Adipose tissue (tissue), 3 donors: ENCODE measurements at regions not wholly inside any gene's neighbourhood (a gene's known extent, or its start where the extent isn't known, plus 50 kb on each side); places are given as distances from the start of the nearest gene placed in this dataset.
"Not testable (repeated sequence)": the region's sequence is repeated elsewhere in the genome, so short reads cannot be mapped to it uniquely, and the experiment has no call there.

Source experiments
- H3K27ac ChIP-seq: one replicate; pipeline ENCODE4 v1.5.1; 2013; ENCODE audit warnings: low read depth, low read length
- WGBS, 3 donors: extraction: QIAGEN DNeasy Blood & Tissue Kit; methylation state at CpG; one replicate each; pipeline ENCODE4 v1.1.7; 2013; 5-methylcytosine and 5-hydroxymethylcytosine counted together
- donor health status: healthy with polysubstance abuse.
- donor health status: Bipolar disorder and iron deficiency.
- donor health status: healthy.

DNA sequence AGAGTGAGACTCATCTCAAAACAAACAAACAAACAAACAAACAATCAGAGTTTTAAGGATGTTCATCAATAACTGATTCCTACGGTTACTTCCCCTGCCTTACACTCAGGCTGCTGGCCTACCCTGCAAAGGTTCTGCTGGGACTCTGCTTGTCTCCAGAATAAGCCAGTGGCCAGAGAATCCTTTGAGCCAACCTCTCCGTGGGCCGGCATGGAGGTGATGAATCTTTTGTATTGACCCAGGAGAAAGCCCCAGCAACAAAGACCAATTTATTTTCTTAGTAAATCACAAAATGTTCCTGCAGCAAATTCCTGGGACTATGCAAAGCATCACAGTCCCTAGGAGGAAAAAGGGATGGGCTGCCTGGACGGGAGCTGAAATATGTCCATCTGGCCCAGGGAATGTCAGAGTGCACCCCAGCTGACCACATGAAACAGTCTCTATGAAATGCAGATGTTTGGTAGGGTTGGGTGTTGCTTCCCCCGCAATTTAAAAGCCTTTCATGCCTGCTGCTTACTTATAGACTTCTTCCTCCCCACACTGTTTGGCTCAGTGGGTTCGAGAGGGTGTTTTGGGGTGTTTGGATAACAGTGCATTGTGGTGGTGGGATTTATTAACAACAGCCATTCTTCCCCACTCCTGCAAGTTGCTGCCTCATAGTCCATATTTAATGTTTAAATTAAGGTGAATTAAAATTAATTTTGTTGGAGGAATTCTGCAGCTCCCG lies 185.9 kb upstream of the IRF2BP2 start:
- 72 to 79% (median 75%) methylated on average over 5 to 7 of the region's 7 CpGs for WGBS, 3 donors
- not testable (repeated sequence) for H3K27ac ChIP-seq

GRCh38 chr1:234795007-234795406 lies 185.0 kb upstream of the IRF2BP2 start:
- 83 to 100% (median 100%) methylated on average over 1 of the region's 3 CpGs for WGBS, 3 donors
- not testable (repeated sequence) for H3K27ac ChIP-seq

DNA sequence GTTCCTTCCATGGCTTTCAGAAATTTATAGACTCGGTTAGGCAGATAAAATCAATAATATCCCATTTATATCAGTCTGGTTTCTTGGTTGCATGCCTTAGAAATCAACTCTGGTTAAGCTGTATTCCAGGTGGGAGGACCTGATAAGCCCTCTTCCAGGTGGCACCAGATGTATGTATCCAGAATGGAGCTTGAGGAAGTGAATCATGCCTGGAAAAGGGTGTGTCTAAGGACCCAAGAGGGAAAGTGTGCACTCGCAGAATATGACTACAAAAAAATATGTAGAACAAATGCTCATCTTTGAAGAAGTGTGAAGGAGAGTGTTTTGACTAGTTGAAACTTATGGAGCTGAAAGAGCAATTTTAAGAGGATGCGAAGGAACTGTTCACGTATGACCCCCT lies 184.5 kb upstream of the IRF2BP2 start:
- WGBS, 3 donors = 78 to 88% (median 84%) methylated on average over 3 to 4 of the region's 4 CpGs
- H3K27ac ChIP-seq = not testable (repeated sequence)

DNA sequence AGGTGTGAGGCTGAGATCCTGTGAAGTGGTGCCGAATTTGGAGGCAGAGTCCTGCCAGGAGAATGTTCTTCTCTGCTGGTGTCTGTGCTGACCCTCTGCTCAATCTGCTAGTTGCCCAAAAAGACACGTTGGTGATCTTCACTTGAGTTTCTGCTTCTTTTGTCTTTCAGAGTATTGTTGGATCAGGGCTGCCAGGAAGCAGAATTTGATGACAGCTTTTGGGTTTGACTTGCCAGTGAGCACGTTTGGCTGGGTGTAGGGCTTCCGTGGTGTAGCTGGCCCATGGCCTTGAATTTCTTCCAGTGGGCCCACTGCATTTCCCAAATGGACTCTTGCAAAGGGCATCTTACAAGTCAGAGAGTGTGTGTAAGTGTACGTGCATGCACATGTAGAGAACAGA lies 183.9 kb upstream of the IRF2BP2 start:
- WGBS, 3 donors = 70 to 78% (median 75%) methylated on average over 3 of the region's 5 CpGs
- not testable (repeated sequence) for H3K27ac ChIP-seq

- H3K27ac ChIP-seq = not testable (repeated sequence)
- 85 to 98% (median 95%) methylated on average over 2 to 3 of the region's 4 CpGs for WGBS, 3 donors
Measured at GRCh38 chr1:234792221-234792864, 182.4 kb upstream of the IRF2BP2 start.

- H3K27ac ChIP-seq = not testable (repeated sequence)
- no CpG with 5 or more reads among the region's 3 CpGs for WGBS, 3 donors
Measured at GRCh38 chr1:234791615-234792014, 181.6 kb upstream of the IRF2BP2 start.

GRCh38 chr1:234790333-234790732 lies 180.4 kb upstream of the IRF2BP2 start:
- not testable (repeated sequence) for H3K27ac ChIP-seq
- no CpG with 5 or more reads among the region's 1 CpG for WGBS, 3 donors

DNA sequence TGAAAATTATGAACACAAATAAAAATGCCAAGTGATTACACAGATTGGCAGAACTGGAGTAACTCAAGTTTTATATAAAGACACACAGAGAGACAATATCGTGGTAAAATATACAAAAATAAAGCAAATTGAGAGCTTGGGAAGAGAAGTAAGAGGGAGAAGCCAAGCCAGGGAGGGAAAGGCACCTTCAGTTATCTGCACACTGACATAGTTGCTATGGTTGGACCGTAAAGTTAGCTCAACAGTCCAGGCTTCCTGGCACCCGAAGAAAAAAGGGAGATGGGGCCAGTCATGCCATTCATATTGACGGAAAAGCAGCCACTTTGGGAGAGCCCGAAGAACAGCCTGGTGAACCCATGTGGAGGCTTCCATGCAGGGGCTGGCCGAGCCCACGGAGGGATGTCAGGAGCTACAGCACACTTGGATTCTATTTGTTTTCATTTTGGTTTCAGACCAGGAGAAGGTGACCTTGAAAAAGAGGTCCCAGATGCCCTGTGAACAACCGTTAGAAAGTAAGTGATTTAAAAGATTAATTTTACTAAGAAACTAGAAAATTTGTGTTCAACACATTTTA lies 177.1 kb upstream of the IRF2BP2 start:
- WGBS, 3 donors = 82 to 90% (median 84%) methylated on average over 6 to 8 of the region's 8 CpGs

DNA sequence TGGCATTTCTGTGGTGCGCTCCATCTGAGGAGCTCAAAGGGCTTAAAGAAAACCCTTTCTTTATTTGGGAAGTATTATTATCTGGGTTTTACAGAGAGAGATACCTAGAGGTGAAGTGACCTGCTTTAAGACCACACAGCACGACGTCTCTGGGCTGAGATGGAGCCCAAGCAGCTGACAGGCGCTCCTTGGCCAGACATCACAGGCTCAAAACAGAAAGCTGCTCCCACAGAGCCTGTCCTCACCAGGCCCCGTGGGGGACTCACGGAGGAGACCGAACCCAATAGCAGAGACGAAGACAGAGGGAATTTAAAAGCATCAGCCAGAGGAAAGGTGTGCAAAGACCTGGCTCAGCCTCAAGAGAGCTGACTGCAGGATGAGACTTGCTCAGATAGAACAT lies 175.9 kb upstream of the IRF2BP2 start:
- H3K27ac ChIP-seq = not testable (repeated sequence)
- 88 to 97% (median 94%) methylated on average over 3 to 8 of the region's 8 CpGs for WGBS, 3 donors

More for the DNA sequence above, 177.1 kb upstream of the IRF2BP2 start:
- H3K27ac ChIP-seq = not testable (repeated sequence)

DNA sequence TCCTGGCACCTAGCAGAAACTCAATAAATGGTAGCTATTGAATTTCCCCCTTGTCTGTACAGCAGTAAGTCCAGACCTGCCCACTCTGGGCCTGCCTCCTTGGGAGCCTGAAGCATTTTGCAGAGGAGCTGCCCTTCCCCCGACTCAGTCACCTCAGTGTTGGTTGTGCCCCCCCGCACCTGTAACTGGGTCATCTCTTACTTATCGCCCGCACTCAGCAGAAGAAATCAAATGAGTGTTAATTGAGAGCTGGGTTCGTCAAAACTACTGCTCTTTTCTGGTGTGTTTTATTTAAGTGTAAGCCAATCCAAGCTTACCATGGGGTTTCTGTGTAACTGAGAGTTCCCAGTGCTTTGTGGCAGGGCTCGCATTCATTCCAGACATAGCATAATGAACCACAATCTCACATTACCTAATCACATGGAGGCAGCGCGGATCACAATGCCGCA lies 175.5 kb upstream of the IRF2BP2 start:
- 91 to 95% (median 94%) methylated on average over 9 of the region's 9 CpGs for WGBS, 3 donors
- not testable (repeated sequence) for H3K27ac ChIP-seq

- not testable (repeated sequence) for H3K27ac ChIP-seq
- 90 to 98% (median 95%) methylated on average over 2 of the region's 2 CpGs for WGBS, 3 donors
Measured at GRCh38 chr1:234784108-234784507, 174.1 kb upstream of the IRF2BP2 start.

DNA sequence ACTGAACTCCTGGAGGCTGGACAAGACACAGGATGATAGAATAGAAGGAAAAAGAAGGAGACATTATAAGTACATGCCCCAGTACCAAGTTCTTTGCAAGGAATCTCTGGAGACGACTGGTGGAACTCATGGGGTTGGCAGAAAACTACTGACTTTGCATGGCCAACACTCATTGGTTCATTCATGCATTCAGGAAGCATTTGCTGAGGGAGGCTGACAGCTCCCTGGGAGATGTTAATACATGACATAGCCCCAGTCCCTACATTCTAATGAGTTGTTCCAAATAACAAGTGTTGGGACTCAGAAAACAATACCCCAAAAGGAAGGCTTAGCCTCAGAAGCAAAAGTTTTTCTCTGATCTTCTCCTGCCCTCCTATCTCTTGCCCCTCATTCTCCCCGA lies 172.8 kb upstream of the IRF2BP2 start:
- no peak overlapping the region for H3K27ac ChIP-seq

GRCh38 chr1:234782105-234782751 lies 172.2 kb upstream of the IRF2BP2 start:
- WGBS, 3 donors = 84 to 91% (median 87%) methylated on average over 7 of the region's 7 CpGs
- no peak overlapping the region for H3K27ac ChIP-seq

More for the DNA sequence above, 172.8 kb upstream of the IRF2BP2 start:
- 70 to 73% (median 71%) methylated on average over 2 of the region's 2 CpGs for WGBS, 3 donors

- whole genome bisulfite sequencing, 3 donors = 85 to 88% (median 85%) methylated on average over 8 of the region's 8 CpGs
- no peak overlapping the region for H3K27ac ChIP-seq
Measured at GRCh38 chr1:234781241-234782065, 171.5 kb upstream of the IRF2BP2 start.

DNA sequence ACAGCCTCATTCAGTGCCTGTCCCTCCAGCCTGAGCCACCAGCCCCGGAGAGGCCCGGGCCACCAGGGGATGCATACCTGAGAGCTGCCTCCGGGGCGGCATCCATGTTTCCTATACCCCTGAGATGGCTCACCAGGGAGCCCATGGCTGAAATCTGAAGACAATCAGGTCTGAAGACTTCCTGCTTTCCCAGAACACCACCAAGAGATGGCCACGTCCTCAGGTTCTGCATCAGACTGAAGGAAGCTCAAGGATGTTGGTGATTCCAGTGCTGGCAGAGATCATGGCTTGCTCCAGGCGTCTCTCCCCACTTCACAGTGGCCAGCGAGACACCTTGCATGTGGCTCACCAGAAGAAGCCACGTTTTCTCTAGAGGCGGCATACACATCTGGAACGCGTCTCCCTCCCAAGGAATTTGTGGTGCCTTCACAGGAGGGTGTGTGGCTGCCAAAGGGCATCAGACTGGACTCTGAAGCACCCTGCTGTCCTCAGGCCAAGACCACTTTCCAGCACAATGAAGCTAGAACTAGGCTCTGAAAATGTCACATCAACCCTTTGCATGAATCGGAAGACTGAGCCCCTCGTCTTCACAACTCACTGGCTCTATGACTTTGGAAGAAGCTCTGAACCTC lies 170.7 kb upstream of the IRF2BP2 start:
- no peak overlapping the region for H3K27ac ChIP-seq
- 76 to 88% (median 82%) methylated on average over 13 of the region's 13 CpGs for WGBS, 3 donors

DNA sequence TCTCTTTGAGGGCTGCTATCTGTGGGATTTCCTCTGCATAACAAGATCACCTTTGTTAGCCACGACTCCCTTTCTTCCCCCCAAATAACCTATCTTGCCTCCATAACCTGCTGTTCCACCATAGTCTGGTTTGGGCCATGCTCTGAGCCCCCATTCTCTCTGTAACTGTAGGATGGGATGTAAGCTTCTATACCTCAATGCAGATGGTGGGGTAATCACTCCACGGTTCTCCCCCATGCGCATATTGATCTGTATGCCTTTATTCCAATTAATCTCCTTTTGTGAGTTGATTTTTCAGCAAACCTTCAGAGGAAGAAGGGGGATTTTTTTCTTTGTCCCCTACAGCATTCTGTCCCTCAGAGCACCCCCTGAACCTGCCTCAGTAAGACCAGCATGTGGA lies 170.1 kb upstream of the IRF2BP2 start:
- WGBS, 3 donors = 82 to 90% (median 83%) methylated on average over 3 of the region's 3 CpGs

GRCh38 chr1:234779600-234779999 lies 169.6 kb upstream of the IRF2BP2 start:
- not testable (repeated sequence) for H3K27ac ChIP-seq
- 89 to 92% (median 90%) methylated on average over 5 of the region's 5 CpGs for WGBS, 3 donors

More for the DNA sequence above, 170.1 kb upstream of the IRF2BP2 start:
- no peak overlapping the region for H3K27ac ChIP-seq

GRCh38 chr1:234779160-234779538 lies 169.2 kb upstream of the IRF2BP2 start:
- 78 to 83% (median 78%) methylated on average over 7 of the region's 7 CpGs for WGBS, 3 donors
- no peak overlapping the region for H3K27ac ChIP-seq
